B cell (primary cell): ENCODE measurements at regions not wholly inside any gene's neighbourhood (a gene's known extent, or its start where the extent isn't known, plus 50 kb on each side); places are given as distances from the start of the nearest gene placed in this dataset.

Experiments used
- ATAC-seq: fragments of 200-7000 bp; cut with Tn5 transposase; one replicate; pipeline ENCODE4 v1.10.0; 2021; ENCODE audit warnings: low read depth, mild to moderate bottlenecking, moderate number of reproducible peaks, moderate library complexity
- CTCF ChIA-PET: fragments of 350-600 bp; sonication (Branson Sonifier 250); formaldehyde crosslinking; loops from one replicate; lab custom pipeline; 2021; ENCODE audit warnings: antibody characterized with exemption, inconsistent platforms; lab: Charles Lee
- POLR2A ChIA-PET: fragments of 350-600 bp; sonication (Branson Sonifier 250); formaldehyde crosslinking; loops from one replicate; lab custom pipeline; 2021; ENCODE audit warnings: antibody characterized with exemption; lab: Charles Lee
- DNase-seq: peaks from one replicate; pipeline ENCODE4 v3.0.0; 2013
- H2AFZ ChIP-seq: 2 replicates; pipeline ENCODE4 v1.6.1; 2012; ENCODE audit warnings: mild to moderate bottlenecking, low read depth, low read length; ENCODE audit not compliant: insufficient read depth, poor library complexity, severe bottlenecking
- H3K27ac ChIP-seq, 2 donors: 1 replicate in 1 of 2; 2 replicates in 1 of 2; pipeline ENCODE4 v1.5.1; 2012 to 2013; ENCODE audit warnings: low read length in 2 of 2, mild to moderate bottlenecking in 2 of 2, moderate library complexity in 1 of 2
- H3K27me3 ChIP-seq, 4 experiments: fragments of 200-600 bp in 1 of 4; sonication (generic) in 1 of 4; replicated peaks in 1 of 4; 1 replicate in 2 of 4; 2 replicates in 2 of 4; pipeline versions ENCODE4 v1.6.1 to v1.7.0; 2013 to 2016; ENCODE audit warnings: low read length in 3 of 4, mild to moderate bottlenecking in 2 of 4, mixed read lengths in 1 of 4, moderate library complexity in 1 of 4; ENCODE audit not compliant: insufficient read depth in 4 of 4, control insufficient read depth in 3 of 4; ENCODE audit errors: control extremely low read depth in 1 of 4
- H3K36me3 ChIP-seq, 2 experiments: replicated peaks in 1 of 2; 1 replicate in 1 of 2; 2 replicates in 1 of 2; pipeline versions ENCODE4 v1.6.1 to v1.7.1; 2013; ENCODE audit warnings: low read length in 1 of 2; ENCODE audit not compliant: insufficient read depth in 2 of 2, control insufficient read depth in 1 of 2; ENCODE audit errors: control extremely low read depth in 1 of 2, extremely low read depth in 1 of 2
- H3K4me1 ChIP-seq, 2 donors: fragments of 200-600 bp in 1 of 2; sonication (generic) in 1 of 2; 1 replicate in 1 of 2; 2 replicates in 1 of 2; pipeline versions ENCODE4 v1.5.1 to v1.6.1; 2013 to 2017; ENCODE audit warnings: low read length in 2 of 2; ENCODE audit not compliant: control insufficient read depth in 2 of 2, insufficient read depth in 2 of 2
- H3K4me2 ChIP-seq: replicated peaks from 2 replicates; pipeline ENCODE3; 2012; ENCODE audit warnings: mild to moderate bottlenecking, low read depth, low read length; ENCODE audit not compliant: poor library complexity, severe bottlenecking
- H3K4me3 ChIP-seq, 5 experiments: fragments of 200-600 bp in 1 of 5; sonication (generic) in 1 of 5; 1 replicate in 3 of 5; 2 replicates in 2 of 5; pipeline versions ENCODE4 v1.5.1 to v1.7.0; 2011 to 2016; ENCODE audit warnings: low read length in 4 of 5, mild to moderate bottlenecking in 4 of 5, low read depth in 2 of 5, control low read depth in 1 of 5, moderate library complexity in 1 of 5; ENCODE audit not compliant: insufficient read depth in 1 of 5; ENCODE audit errors: control extremely low read depth in 1 of 5, extremely low read depth in 1 of 5
- H3K79me2 ChIP-seq: fragments of 200-600 bp; sonication (generic); one replicate; pipeline ENCODE4 v1.6.0; 2016; ENCODE audit warnings: low read length; ENCODE audit not compliant: control insufficient read depth, insufficient read depth
- H3K9ac ChIP-seq: fragments of 200-600 bp; sonication (generic); 2 replicates; pipeline ENCODE4 v1.6.1; 2017; ENCODE audit warnings: mild to moderate bottlenecking, low read length, moderate library complexity
- H3K9me3 ChIP-seq, 3 donors: one replicate each; pipeline versions ENCODE4 v1.6.1 to v1.7.1; 2013; ENCODE audit warnings: low read length in 2 of 3; ENCODE audit not compliant: control insufficient read depth in 2 of 3, insufficient read depth in 1 of 3; ENCODE audit errors: control extremely low read depth in 1 of 3
- H4K20me1 ChIP-seq: 2 replicates; pipeline ENCODE4 v1.6.0; 2012; ENCODE audit warnings: mild to moderate bottlenecking, low read length; ENCODE audit not compliant: insufficient read depth, control insufficient read depth, poor library complexity, severe bottlenecking
- H3K27ac Mint-ChIP-seq: one replicate; pipeline ENCODE4 v1.8.0; 2021; ENCODE audit warnings: mixed read lengths
- H3K27me3 Mint-ChIP-seq: one replicate; pipeline ENCODE4 v1.8.0; 2021; ENCODE audit warnings: mixed read lengths
- H3K4me1 Mint-ChIP-seq: one replicate; pipeline ENCODE4 v1.8.0; 2021; ENCODE audit warnings: mixed read lengths
- H3K4me3 Mint-ChIP-seq: one replicate; pipeline ENCODE4 v1.8.0; 2021; ENCODE audit warnings: mixed read lengths
- H3K9me3 Mint-ChIP-seq: one replicate; pipeline ENCODE4 v1.8.0; 2022; ENCODE audit warnings: mixed read lengths; ENCODE audit not compliant: insufficient read depth
- CTCF ChIP-seq: fragments of 200-600 bp; IDR thresholded peaks from one replicate; pipeline ENCODE4 v1.8.0; 2022; ENCODE audit warnings: antibody characterized with exemption, mild to moderate bottlenecking
- EZH2 ChIP-seq: IDR thresholded peaks from 2 replicates; pipeline ENCODE4 v1.6.1; 2012; ENCODE audit warnings: borderline replicate concordance, low read depth, mild to moderate bottlenecking, moderate library complexity, low read length; ENCODE audit not compliant: insufficient read depth, poor library complexity, severe bottlenecking
- WGBS: methylation state at CpG from one replicate; pipeline ENCODE4 v1.1.5; 2013; ENCODE audit warnings: missing lambda C conversion rate; ENCODE audit not compliant: insufficient coverage; 5-methylcytosine and 5-hydroxymethylcytosine counted together
- intact Hi-C: fragments of 100-400 bp; cut with micrococcal nuclease; formaldehyde crosslinking; loops from one replicate; pipeline ENCODE4 v1.10.0; 2022

DNA sequence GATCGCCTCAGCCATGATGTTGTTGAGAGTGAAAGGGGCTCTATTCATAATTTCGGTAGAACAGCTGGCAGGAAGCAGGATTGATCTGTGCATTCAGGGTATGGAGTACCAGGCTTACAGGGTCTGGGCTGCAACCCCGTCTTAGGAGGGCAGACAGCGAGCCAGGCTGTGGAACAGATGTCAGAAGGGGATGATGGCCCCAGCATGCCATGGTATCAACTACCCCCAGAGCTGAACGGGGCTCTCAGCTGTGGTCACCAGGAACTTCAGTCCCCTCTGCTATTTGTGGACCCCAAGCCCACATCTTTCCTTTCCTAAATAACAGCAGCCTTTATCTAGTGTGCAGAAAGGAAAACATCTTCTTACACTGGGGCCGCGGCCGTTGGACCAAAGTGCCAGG lies 422.2 kb upstream of the SALL3 start:
- no peak overlapping the region for H3K27ac Mint-ChIP-seq

More for the DNA sequence above, 422.2 kb upstream of the SALL3 start:
- Histone ChIP-seq H2AFZ (no peak overlapping the region), H4K20me1 (no peaks in the 10 kb centered on the region), H3K4me3 (no peak overlapping the region), H3K9me3 (peaks cover 0 to 42% (median 3%) of the 10 kb centered on the region in 3 donors), H3K9ac (no peak overlapping the region), H3K36me3 (no peaks in the 10 kb centered on the region), H3K27ac (no peak overlapping the region), H3K79me2 (no peaks in the 10 kb centered on the region), H3K27me3 (no peaks in the 10 kb centered on the region), H3K4me2 (no peak overlapping the region), H3K4me1 (no peaks in the 10 kb centered on the region)
- 88% methylated on average over 5 of the region's 8 CpGs for WGBS
- DNase-seq (no peak), ATAC-seq (no peak)
- ChIA-PET CTCF (no interaction called here), POLR2A (no interaction called here)
- no peak overlapping the region for H3K4me3 Mint-ChIP-seq
- H3K4me1 Mint-ChIP-seq = no peaks in the 10 kb centered on the region
- H3K27me3 Mint-ChIP-seq = no peaks in the 10 kb centered on the region
- H3K9me3 Mint-ChIP-seq = peaks cover 4% of the 10 kb centered on the region
- TF ChIP-seq CTCF = no peak
- no peak for TF ChIP-seq EZH2
- intact Hi-C loops = no loop called here
